ENCODE measurements at regions not wholly inside any gene's neighbourhood (a gene's known extent, or its start where the extent isn't known, plus 50 kb on each side); places are given as distances from the start of the nearest gene placed in this dataset.

DNA sequence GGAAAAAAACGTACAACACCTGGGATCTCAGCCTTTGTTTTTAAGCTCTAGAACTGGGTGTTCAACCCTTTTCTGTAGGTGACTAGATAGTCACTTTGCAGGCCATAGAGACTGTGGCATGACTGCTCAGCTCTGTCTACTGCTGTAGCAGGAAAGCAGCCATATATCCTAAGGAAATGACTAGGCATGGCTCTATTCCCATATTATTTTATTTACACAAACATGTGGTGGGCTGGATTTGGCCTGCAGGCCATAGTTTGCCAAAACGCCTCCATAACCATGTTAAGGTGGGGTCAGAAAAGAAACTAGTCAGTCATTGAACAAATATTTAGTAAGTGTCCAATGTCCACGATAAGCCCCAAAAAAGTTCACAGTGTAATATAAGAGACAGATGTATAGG, 452.5 kb downstream of the MCTP2 start:
- Histone ChIP-seq H2AFZ (no peak overlapping the region), H3F3A (replicated peaks; ENCODE audit: low read depth) (no peaks in the 10 kb centered on the region), H3K4me3 (no peak overlapping the region), H3K27ac (ENCODE audit: low read depth) (no peak overlapping the region), H3K36me3 (ENCODE audit: insufficient read depth) (no peaks in the 10 kb centered on the region), H3K27me3 (ENCODE audit: insufficient read depth) (no peaks in the 10 kb centered on the region), H3K79me2 (replicated peaks; ENCODE audit: insufficient read depth) (no peaks in the 10 kb centered on the region), H3K4me2 (no peak overlapping the region), H3K4me1 (ENCODE audit: insufficient read depth) (peaks cover 4% of the 10 kb centered on the region), H4K20me1 (replicated peaks; ENCODE audit: insufficient read depth) (no peaks in the 10 kb centered on the region), H3K9me2 (ENCODE audit: insufficient read depth) (no peaks in the 10 kb centered on the region)
- no peak overlapping the region for H3K27ac Mint-ChIP-seq
- peaks cover 4% of the 10 kb centered on the region for H3K27me3 Mint-ChIP-seq (ENCODE audit: insufficient read depth, low read depth, poor library complexity)
- DNase-seq (ENCODE audit: low spot score): no peak
- H3K36me3 Mint-ChIP-seq (ENCODE audit: low read depth): no peaks in the 10 kb centered on the region
- TF ChIP-seq ZNF114 (CRISPR knock-in tag; IDR thresholded peaks at IDR 0.05) (no peak), ZNF331 (CRISPR knock-in tag; IDR thresholded peaks at IDR 0.05; ENCODE audit: low read depth) (no peak), EZH2phosphoT487 (IDR thresholded peaks at IDR 0.05; ENCODE audit: unreplicated experiment) (no peak), CREB1 (CRISPR knock-in tag; IDR thresholded peaks at IDR 0.05; ENCODE audit: low read depth) (no peak), NANOG (IDR thresholded peaks at IDR 0.05; ENCODE audit: borderline replicate concordance) (no peak), POLR2AphosphoS5 (IDR thresholded peaks at IDR 0.05; ENCODE audit: low read depth) (no peak), JUNB (IDR thresholded peaks at IDR 0.05; ENCODE audit: unreplicated experiment) (no peak), EZH2 (IDR thresholded peaks at IDR 0.05; ENCODE audit: low read depth, unreplicated experiment) (no peak), STAT1 (IDR thresholded peaks at IDR 0.05; ENCODE audit: unreplicated experiment) (no peak)
- TF ChIP-seq, protein P1, sequence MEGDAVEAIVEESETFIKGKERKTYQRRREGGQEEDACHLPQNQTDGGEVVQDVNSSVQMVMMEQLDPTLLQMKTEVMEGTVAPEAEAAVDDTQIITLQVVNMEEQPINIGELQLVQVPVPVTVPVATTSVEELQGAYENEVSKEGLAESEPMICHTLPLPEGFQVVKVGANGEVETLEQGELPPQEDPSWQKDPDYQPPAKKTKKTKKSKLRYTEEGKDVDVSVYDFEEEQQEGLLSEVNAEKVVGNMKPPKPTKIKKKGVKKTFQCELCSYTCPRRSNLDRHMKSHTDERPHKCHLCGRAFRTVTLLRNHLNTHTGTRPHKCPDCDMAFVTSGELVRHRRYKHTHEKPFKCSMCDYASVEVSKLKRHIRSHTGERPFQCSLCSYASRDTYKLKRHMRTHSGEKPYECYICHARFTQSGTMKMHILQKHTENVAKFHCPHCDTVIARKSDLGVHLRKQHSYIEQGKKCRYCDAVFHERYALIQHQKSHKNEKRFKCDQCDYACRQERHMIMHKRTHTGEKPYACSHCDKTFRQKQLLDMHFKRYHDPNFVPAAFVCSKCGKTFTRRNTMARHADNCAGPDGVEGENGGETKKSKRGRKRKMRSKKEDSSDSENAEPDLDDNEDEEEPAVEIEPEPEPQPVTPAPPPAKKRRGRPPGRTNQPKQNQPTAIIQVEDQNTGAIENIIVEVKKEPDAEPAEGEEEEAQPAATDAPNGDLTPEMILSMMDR (conservative IDR thresholded peaks at IDR 0.05; ENCODE audit: low read depth in 2 of 2): no peak
- TF ChIP-seq, protein P2, sequence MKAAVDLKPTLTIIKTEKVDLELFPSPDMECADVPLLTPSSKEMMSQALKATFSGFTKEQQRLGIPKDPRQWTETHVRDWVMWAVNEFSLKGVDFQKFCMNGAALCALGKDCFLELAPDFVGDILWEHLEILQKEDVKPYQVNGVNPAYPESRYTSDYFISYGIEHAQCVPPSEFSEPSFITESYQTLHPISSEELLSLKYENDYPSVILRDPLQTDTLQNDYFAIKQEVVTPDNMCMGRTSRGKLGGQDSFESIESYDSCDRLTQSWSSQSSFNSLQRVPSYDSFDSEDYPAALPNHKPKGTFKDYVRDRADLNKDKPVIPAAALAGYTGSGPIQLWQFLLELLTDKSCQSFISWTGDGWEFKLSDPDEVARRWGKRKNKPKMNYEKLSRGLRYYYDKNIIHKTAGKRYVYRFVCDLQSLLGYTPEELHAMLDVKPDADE (IDR thresholded peaks at IDR 0.05): no peak
- TF ChIP-seq, protein P3, sequence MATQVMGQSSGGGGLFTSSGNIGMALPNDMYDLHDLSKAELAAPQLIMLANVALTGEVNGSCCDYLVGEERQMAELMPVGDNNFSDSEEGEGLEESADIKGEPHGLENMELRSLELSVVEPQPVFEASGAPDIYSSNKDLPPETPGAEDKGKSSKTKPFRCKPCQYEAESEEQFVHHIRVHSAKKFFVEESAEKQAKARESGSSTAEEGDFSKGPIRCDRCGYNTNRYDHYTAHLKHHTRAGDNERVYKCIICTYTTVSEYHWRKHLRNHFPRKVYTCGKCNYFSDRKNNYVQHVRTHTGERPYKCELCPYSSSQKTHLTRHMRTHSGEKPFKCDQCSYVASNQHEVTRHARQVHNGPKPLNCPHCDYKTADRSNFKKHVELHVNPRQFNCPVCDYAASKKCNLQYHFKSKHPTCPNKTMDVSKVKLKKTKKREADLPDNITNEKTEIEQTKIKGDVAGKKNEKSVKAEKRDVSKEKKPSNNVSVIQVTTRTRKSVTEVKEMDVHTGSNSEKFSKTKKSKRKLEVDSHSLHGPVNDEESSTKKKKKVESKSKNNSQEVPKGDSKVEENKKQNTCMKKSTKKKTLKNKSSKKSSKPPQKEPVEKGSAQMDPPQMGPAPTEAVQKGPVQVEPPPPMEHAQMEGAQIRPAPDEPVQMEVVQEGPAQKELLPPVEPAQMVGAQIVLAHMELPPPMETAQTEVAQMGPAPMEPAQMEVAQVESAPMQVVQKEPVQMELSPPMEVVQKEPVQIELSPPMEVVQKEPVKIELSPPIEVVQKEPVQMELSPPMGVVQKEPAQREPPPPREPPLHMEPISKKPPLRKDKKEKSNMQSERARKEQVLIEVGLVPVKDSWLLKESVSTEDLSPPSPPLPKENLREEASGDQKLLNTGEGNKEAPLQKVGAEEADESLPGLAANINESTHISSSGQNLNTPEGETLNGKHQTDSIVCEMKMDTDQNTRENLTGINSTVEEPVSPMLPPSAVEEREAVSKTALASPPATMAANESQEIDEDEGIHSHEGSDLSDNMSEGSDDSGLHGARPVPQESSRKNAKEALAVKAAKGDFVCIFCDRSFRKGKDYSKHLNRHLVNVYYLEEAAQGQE (IDR thresholded peaks at IDR 0.05; ENCODE audit: unreplicated experiment): no peak
- TF ChIP-seq, protein P4, sequence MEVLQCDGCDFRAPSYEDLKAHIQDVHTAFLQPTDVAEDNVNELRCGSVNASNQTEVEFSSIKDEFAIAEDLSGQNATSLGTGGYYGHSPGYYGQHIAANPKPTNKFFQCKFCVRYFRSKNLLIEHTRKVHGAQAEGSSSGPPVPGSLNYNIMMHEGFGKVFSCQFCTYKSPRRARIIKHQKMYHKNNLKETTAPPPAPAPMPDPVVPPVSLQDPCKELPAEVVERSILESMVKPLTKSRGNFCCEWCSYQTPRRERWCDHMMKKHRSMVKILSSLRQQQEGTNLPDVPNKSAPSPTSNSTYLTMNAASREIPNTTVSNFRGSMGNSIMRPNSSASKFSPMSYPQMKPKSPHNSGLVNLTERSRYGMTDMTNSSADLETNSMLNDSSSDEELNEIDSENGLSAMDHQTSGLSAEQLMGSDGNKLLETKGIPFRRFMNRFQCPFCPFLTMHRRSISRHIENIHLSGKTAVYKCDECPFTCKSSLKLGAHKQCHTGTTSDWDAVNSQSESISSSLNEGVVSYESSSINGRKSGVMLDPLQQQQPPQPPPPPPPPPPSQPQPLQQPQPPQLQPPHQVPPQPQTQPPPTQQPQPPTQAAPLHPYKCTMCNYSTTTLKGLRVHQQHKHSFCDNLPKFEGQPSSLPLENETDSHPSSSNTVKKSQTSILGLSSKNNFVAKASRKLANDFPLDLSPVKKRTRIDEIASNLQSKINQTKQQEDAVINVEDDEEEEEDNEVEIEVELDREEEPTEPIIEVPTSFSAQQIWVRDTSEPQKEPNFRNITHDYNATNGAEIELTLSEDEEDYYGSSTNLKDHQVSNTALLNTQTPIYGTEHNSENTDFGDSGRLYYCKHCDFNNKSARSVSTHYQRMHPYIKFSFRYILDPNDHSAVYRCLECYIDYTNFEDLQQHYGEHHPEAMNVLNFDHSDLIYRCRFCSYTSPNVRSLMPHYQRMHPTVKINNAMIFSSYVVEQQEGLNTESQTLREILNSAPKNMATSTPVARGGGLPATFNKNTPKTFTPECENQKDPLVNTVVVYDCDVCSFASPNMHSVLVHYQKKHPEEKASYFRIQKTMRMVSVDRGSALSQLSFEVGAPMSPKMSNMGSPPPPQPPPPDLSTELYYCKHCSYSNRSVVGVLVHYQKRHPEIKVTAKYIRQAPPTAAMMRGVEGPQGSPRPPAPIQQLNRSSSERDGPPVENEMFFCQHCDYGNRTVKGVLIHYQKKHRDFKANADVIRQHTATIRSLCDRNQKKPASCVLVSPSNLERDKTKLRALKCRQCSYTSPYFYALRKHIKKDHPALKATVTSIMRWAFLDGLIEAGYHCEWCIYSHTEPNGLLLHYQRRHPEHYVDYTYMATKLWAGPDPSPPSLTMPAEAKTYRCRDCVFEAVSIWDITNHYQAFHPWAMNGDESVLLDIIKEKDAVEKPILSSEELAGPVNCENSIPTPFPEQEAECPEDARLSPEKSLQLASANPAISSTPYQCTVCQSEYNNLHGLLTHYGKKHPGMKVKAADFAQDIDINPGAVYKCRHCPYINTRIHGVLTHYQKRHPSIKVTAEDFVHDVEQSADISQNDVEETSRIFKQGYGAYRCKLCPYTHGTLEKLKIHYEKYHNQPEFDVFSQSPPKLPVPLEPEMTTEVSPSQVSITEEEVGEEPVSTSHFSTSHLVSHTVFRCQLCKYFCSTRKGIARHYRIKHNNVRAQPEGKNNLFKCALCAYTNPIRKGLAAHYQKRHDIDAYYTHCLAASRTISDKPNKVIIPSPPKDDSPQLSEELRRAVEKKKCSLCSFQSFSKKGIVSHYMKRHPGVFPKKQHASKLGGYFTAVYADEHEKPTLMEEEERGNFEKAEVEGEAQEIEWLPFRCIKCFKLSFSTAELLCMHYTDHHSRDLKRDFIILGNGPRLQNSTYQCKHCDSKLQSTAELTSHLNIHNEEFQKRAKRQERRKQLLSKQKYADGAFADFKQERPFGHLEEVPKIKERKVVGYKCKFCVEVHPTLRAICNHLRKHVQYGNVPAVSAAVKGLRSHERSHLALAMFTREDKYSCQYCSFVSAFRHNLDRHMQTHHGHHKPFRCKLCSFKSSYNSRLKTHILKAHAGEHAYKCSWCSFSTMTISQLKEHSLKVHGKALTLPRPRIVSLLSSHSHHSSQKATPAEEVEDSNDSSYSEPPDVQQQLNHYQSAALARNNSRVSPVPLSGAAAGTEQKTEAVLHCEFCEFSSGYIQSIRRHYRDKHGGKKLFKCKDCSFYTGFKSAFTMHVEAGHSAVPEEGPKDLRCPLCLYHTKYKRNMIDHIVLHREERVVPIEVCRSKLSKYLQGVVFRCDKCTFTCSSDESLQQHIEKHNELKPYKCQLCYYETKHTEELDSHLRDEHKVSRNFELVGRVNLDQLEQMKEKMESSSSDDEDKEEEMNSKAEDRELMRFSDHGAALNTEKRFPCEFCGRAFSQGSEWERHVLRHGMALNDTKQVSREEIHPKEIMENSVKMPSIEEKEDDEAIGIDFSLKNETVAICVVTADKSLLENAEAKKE (CRISPR knock-in tag; IDR thresholded peaks at IDR 0.05): no peak
- no peaks in the 10 kb centered on the region for H3K9me3 Mint-ChIP-seq
- ATAC-seq: no peak
- no peak overlapping the region for H3K4me3 Mint-ChIP-seq
- H3K4me1 Mint-ChIP-seq: 0 out of 3 replicates have a peak, but pooled peaks cover 8% of the 10 kb centered on the region
